ENCODE measurements at regions not wholly inside any gene's neighbourhood (a gene's known extent, or its start where the extent isn't known, plus 50 kb on each side); places are given as distances from the start of the nearest gene placed in this dataset.

- no peaks in the 10 kb centered on the region for H3F3A ChIP-seq (replicated peaks; ENCODE audit: low read depth)
- H3K36me3 ChIP-seq (ENCODE audit: insufficient read depth): no peaks in the 10 kb centered on the region
- Mint-ChIP-seq H3K36me3 (ENCODE audit: low read depth) (no peaks in the 10 kb centered on the region), H3K27me3 (ENCODE audit: insufficient read depth, low read depth, poor library complexity) (no peaks in the 10 kb centered on the region), H3K27ac (no peak overlapping the region), H3K9me3 (no peaks in the 10 kb centered on the region), H3K4me1 (no peaks in the 10 kb centered on the region; the same call in 2 of the 3 replicates), H3K4me3 (no peak overlapping the region)
- H3K27me3 ChIP-seq (ENCODE audit: insufficient read depth): no peaks in the 10 kb centered on the region
- H3K4me1 ChIP-seq (ENCODE audit: insufficient read depth): no peaks in the 10 kb centered on the region
- TF ChIP-seq ZNF462 (CRISPR knock-in tag; IDR thresholded peaks at IDR 0.05): no peak
- TF ChIP-seq CREB1 (CRISPR knock-in tag; IDR thresholded peaks at IDR 0.05; ENCODE audit: low read depth): no peak
- no peak for TF ChIP-seq EZH2 (IDR thresholded peaks at IDR 0.05; ENCODE audit: low read depth, unreplicated experiment)
- no peak for TF ChIP-seq ZNF331 (CRISPR knock-in tag; IDR thresholded peaks at IDR 0.05; ENCODE audit: low read depth)
- TF ChIP-seq JUNB (IDR thresholded peaks at IDR 0.05; ENCODE audit: unreplicated experiment): no peak
- TF ChIP-seq ETS1 (IDR thresholded peaks at IDR 0.05): no peak
- no peak for TF ChIP-seq CTCF (conservative IDR thresholded peaks at IDR 0.05; ENCODE audit: low read depth in 2 of 2)
- no peak for TF ChIP-seq EZH2phosphoT487 (IDR thresholded peaks at IDR 0.05; ENCODE audit: unreplicated experiment)
- TF ChIP-seq STAT1 (IDR thresholded peaks at IDR 0.05; ENCODE audit: unreplicated experiment): no peak
- TF ChIP-seq NANOG (IDR thresholded peaks at IDR 0.05; ENCODE audit: borderline replicate concordance): no peak
- TF ChIP-seq ZNF114 (CRISPR knock-in tag; IDR thresholded peaks at IDR 0.05): no peak
- no peak for TF ChIP-seq REST (IDR thresholded peaks at IDR 0.05; ENCODE audit: unreplicated experiment)
- TF ChIP-seq POLR2AphosphoS5 (IDR thresholded peaks at IDR 0.05; ENCODE audit: low read depth): no peak
- no peak for ATAC-seq
- no peak for DNase-seq (ENCODE audit: low spot score)
- H3K9me2 ChIP-seq (ENCODE audit: insufficient read depth): no peaks in the 10 kb centered on the region
- no peaks in the 10 kb centered on the region for H4K20me1 ChIP-seq (replicated peaks; ENCODE audit: insufficient read depth)
- H3K4me3 ChIP-seq: no peak overlapping the region
- H3K4me2 ChIP-seq: no peak overlapping the region
- H2AFZ ChIP-seq: no peak overlapping the region
- H3K27ac ChIP-seq (ENCODE audit: low read depth): no peak overlapping the region
- no peaks in the 10 kb centered on the region for H3K79me2 ChIP-seq (replicated peaks; ENCODE audit: insufficient read depth)
These were observed 336.8 kb downstream of the RFPL4B start for GRCh38 chr6:112683926-112684325.
